Liver (tissue), 8 donors: ENCODE measurements at regions not wholly inside any gene's neighbourhood (a gene's known extent, or its start where the extent isn't known, plus 50 kb on each side); places are given as distances from the start of the nearest gene placed in this dataset.

Source experiments
- DNase-seq: peaks from one replicate; pipeline ENCODE4 v3.0.0-alpha.2; 2017; ENCODE audit warnings: low spot score
- H3K27ac ChIP-seq, 2 donors: one replicate each; pipeline ENCODE4 v1.7.0; 2013; ENCODE audit warnings: inconsistent platforms in 2 of 2, low read length in 2 of 2, control low read depth in 1 of 2, low read depth in 1 of 2, mild to moderate bottlenecking in 1 of 2
- H3K27me3 ChIP-seq, 4 donors: one replicate each; pipeline versions ENCODE4 v1.6.1 to v1.7.0; 2013; ENCODE audit warnings: low read length in 3 of 4, inconsistent platforms in 1 of 4, mild to moderate bottlenecking in 1 of 4, moderate library complexity in 1 of 4; ENCODE audit not compliant: control insufficient read depth in 4 of 4, insufficient read depth in 4 of 4
- H3K36me3 ChIP-seq, 4 donors: one replicate each; pipeline versions ENCODE4 v1.6.1 to v1.7.0; 2013; ENCODE audit warnings: low read length in 3 of 4, mild to moderate bottlenecking in 3 of 4, low read depth in 1 of 4, moderate library complexity in 1 of 4; ENCODE audit not compliant: control insufficient read depth in 4 of 4, insufficient read depth in 3 of 4
- H3K4me1 ChIP-seq, 4 donors: one replicate each; pipeline versions ENCODE4 v1.6.1 to v1.7.0; 2013; ENCODE audit warnings: low read length in 3 of 4, mild to moderate bottlenecking in 3 of 4, moderate library complexity in 1 of 4; ENCODE audit not compliant: control insufficient read depth in 4 of 4, insufficient read depth in 4 of 4
- H3K4me3 ChIP-seq, 3 donors: one replicate each; pipeline versions ENCODE4 v1.6.1 to v1.7.0; 2013; ENCODE audit warnings: low read length in 3 of 3, control low read depth in 1 of 3, low read depth in 1 of 3, mild to moderate bottlenecking in 1 of 3
- H3K9ac ChIP-seq, 2 donors: one replicate each; pipeline ENCODE4 v1.7.0; 2013; ENCODE audit warnings: low read length in 2 of 2, mild to moderate bottlenecking in 2 of 2, moderate library complexity in 2 of 2, control low read depth in 1 of 2, low read depth in 1 of 2
- H3K9me3 ChIP-seq, 4 donors: one replicate each; pipeline versions ENCODE4 v1.6.1 to v1.7.0; 2013; ENCODE audit warnings: low read length in 3 of 4; ENCODE audit not compliant: control insufficient read depth in 4 of 4
- ATF3 ChIP-seq: IDR thresholded peaks from 2 replicates; pipeline ENCODE4 v1.6.1; 2016; ENCODE audit warnings: antibody characterized with exemption
- CTCF ChIP-seq: fragments of 150-350 bp; IDR thresholded peaks from 2 replicates; pipeline ENCODE4 v1.5.1; 2017; ENCODE audit warnings: improper control_type of control experiment, low read depth, low read length; ENCODE audit not compliant: missing input control
- EGR1 ChIP-seq, 2 donors: IDR thresholded peaks; 2 replicates each; pipeline ENCODE4 v1.6.1; 2016 to 2018; ENCODE audit warnings: antibody characterized with exemption in 2 of 2, low read depth in 2 of 2
- FOXA1 ChIP-seq: IDR thresholded peaks from 2 replicates; pipeline ENCODE4 v1.6.1; 2016; ENCODE audit warnings: antibody characterized with exemption
- FOXA2 ChIP-seq: IDR thresholded peaks from 2 replicates; pipeline ENCODE4 v1.6.1; 2016; ENCODE audit warnings: antibody characterized with exemption
- GABPA ChIP-seq, 2 donors: IDR thresholded peaks in 1 of 2; conservative IDR thresholded peaks in 1 of 2; 2 replicates each; pipeline ENCODE4 v1.6.1; 2016; ENCODE audit warnings: antibody characterized with exemption in 2 of 2, mild to moderate bottlenecking in 1 of 2, moderate library complexity in 1 of 2
- HNF4A ChIP-seq, 2 donors: conservative IDR thresholded peaks; 2 replicates each; pipeline ENCODE4 v1.6.1; 2016; ENCODE audit warnings: antibody characterized with exemption in 2 of 2, mild to moderate bottlenecking in 2 of 2
- HNF4G ChIP-seq: IDR thresholded peaks from 2 replicates; pipeline ENCODE4 v1.6.1; 2016; ENCODE audit warnings: antibody characterized with exemption
- JUND ChIP-seq, 2 donors: IDR thresholded peaks; 2 replicates each; pipeline ENCODE4 v1.6.1; 2016; ENCODE audit warnings: antibody characterized with exemption in 2 of 2
- MAX ChIP-seq: IDR thresholded peaks from 2 replicates; pipeline ENCODE4 v1.6.1; 2016; ENCODE audit warnings: antibody characterized with exemption
- NR2F2 ChIP-seq: IDR thresholded peaks from 2 replicates; pipeline ENCODE4 v1.6.1; 2016; ENCODE audit warnings: antibody characterized with exemption
- RAD21 ChIP-seq, 2 donors: IDR thresholded peaks; 2 replicates each; pipeline ENCODE4 v1.6.1; 2016; ENCODE audit warnings: antibody characterized with exemption in 2 of 2, mild to moderate bottlenecking in 2 of 2
- RXRA ChIP-seq, 2 donors: IDR thresholded peaks; 2 replicates each; pipeline ENCODE4 v1.6.1; 2017 to 2018; ENCODE audit warnings: antibody characterized with exemption in 2 of 2, mild to moderate bottlenecking in 1 of 2
- SP1 ChIP-seq: IDR thresholded peaks from 2 replicates; pipeline ENCODE4 v1.6.1; 2018; ENCODE audit warnings: antibody characterized with exemption, mild to moderate bottlenecking
- YY1 ChIP-seq: IDR thresholded peaks from 2 replicates; pipeline ENCODE4 v1.6.1; 2016; ENCODE audit warnings: antibody characterized with exemption, mild to moderate bottlenecking
- WGBS: extraction: QIAGEN DNeasy Blood & Tissue Kit; methylation state at CpG from one replicate; pipeline ENCODE4 v1.1.7; 2013; 5-methylcytosine and 5-hydroxymethylcytosine counted together
- donor health status: healthy.
- donor health status: healthy.
- donor health status: healthy.
- donor health status: healthy.
- donor health status: healthy.

DNA sequence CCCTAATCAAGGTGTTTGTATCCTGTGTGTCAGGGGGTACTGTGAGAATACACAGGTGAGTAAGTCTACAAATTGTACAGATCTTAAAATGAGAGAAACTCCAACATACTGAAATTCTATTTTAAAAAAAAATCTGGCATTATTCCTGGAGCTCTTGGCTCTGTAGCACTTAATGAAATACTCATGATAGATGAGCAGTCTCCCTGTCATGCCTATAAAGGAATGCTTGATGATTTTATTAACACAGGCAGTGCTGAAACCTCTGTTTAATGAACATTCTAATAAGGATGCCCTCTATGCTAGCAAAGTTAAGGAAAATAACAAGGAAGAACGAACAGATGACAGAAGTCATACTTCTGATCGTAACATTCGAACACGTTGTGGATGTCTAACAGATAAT lies 233.9 kb upstream of the NEGR1 start:
- no peak overlapping the region for H3K9ac ChIP-seq
- no peaks in the 10 kb centered on the region for H3K4me1 ChIP-seq
- WGBS = 93% methylated on average over 4 of the region's 4 CpGs
- H3K36me3 ChIP-seq = no peaks in the 10 kb centered on the region
- no peak overlapping the region for H3K27ac ChIP-seq
- H3K4me3 ChIP-seq = no peak overlapping the region
- no peak for DNase-seq
- H3K27me3 ChIP-seq = peaks cover 0 to 2% (median 0%) of the 10 kb centered on the region in 4 donors
- TF ChIP-seq RAD21 (IDR thresholded peaks at IDR 0.05) (no peak), HNF4A (conservative IDR thresholded peaks at IDR 0.05) (no peak), NR2F2 (no peak)
- no peaks in the 10 kb centered on the region for H3K9me3 ChIP-seq

DNA sequence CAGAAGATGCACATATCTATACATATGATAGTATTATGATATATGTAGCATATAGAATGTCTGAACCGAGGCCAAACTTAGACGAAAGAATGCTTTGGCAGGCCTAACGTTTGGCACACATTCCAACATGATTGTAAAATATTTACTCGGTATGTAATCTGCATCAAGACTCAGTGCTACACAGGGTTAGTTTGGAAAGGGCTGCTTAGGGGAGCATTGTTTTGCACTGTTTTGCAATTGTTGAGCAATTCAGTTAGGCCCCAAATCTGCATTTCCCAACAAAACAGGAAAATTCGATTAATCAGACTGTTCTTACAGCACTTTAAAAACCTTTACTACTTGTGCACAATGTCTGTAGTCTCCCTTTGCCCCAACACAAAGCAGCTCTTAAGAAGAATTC lies 216.0 kb upstream of the NEGR1 start:
- DNase-seq = no peak
- 49% methylated on average over 5 of the region's 5 CpGs for WGBS
- H3K36me3 ChIP-seq = no peaks in the 10 kb centered on the region
- H3K9ac ChIP-seq = no peak overlapping the region
- no peak overlapping the region for H3K27ac ChIP-seq
- H3K27me3 ChIP-seq = peaks cover 0 to 4% (median 0%) of the 10 kb centered on the region in 4 donors
- no peak for TF ChIP-seq GABPA (IDR thresholded peaks at IDR 0.05 in 1 of 2, conservative IDR thresholded peaks at IDR 0.05 in 1 of 2)
- TF ChIP-seq CTCF = no peak
- TF ChIP-seq RXRA (IDR thresholded peaks at IDR 0.05) = no peak
- TF ChIP-seq NR2F2 = no peak
- no peak for TF ChIP-seq HNF4G
- TF ChIP-seq FOXA2 = no peak
- no peak for TF ChIP-seq EGR1 (IDR thresholded peaks at IDR 0.05; ENCODE audit: low read depth in 2 of 2)
- TF ChIP-seq RAD21 (IDR thresholded peaks at IDR 0.05) = no peak
- TF ChIP-seq HNF4A (conservative IDR thresholded peaks at IDR 0.05) = no peak
- TF ChIP-seq SP1 = no peak
- no peak for TF ChIP-seq MAX
- TF ChIP-seq JUND (IDR thresholded peaks at IDR 0.05) = no peak
- H3K9me3 ChIP-seq = no peaks in the 10 kb centered on the region
- no peak overlapping the region for H3K4me3 ChIP-seq
- H3K4me1 ChIP-seq = no peaks in the 10 kb centered on the region

DNA sequence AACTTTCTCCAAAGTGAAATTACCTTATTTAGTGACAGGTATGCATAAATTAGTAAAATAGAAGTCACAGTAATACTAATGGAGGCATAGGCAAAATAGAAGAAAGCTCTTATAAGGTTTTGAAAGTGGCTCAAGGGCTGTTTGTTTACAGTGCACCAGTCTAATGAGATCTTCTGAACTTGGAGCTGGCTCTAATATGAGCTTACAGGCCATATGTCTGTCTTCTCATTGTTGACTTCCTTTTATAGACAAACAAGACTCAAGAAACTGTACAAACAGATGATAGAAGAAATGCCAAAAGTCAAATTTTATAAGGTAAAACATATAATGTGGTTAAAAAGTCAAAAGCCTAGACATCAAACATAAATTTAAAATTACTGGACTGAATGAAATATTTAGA lies 207.5 kb upstream of the NEGR1 start:
- TF ChIP-seq FOXA1 = no peak
- no peak for TF ChIP-seq RAD21 (IDR thresholded peaks at IDR 0.05)
- no peak for TF ChIP-seq RXRA (IDR thresholded peaks at IDR 0.05)
- no peak for TF ChIP-seq GABPA (IDR thresholded peaks at IDR 0.05 in 1 of 2, conservative IDR thresholded peaks at IDR 0.05 in 1 of 2)
- TF ChIP-seq HNF4G = no peak
- no peak for TF ChIP-seq YY1
- TF ChIP-seq ATF3 = no peak
- H3K4me3 ChIP-seq = no peak overlapping the region
- H3K9ac ChIP-seq = no peak overlapping the region
- no peaks in the 10 kb centered on the region for H3K27me3 ChIP-seq
- H3K4me1 ChIP-seq = no peaks in the 10 kb centered on the region
- DNase-seq = no peak
- H3K27ac ChIP-seq = no peak overlapping the region
- H3K9me3 ChIP-seq = no peaks in the 10 kb centered on the region
- no peaks in the 10 kb centered on the region for H3K36me3 ChIP-seq
